OCI-LY1 (cell line): ENCODE measurements at regions not wholly inside any gene's neighbourhood (a gene's known extent, or its start where the extent isn't known, plus 50 kb on each side); places are given as distances from the start of the nearest gene placed in this dataset.

Source experiments
- H2AFZ ChIP-seq: fragments of 200-600 bp; sonication (generic), shearing (Covaris generic); 2 replicates; pipeline ENCODE4 v1.6.0; 2014; ENCODE audit warnings: antibody characterized with exemption, mild to moderate bottlenecking, low read length
- H3F3A ChIP-seq: fragments of 200-600 bp; sonication (generic), shearing (Covaris generic); 2 replicates; pipeline ENCODE4 v1.6.0; 2014; ENCODE audit warnings: mild to moderate bottlenecking, antibody characterized with exemption, low read length, moderate library complexity; ENCODE audit not compliant: insufficient read depth
- H3K27ac ChIP-seq: fragments of 200-600 bp; sonication (generic); 2 replicates; pipeline ENCODE4 v1.5.1; 2014; ENCODE audit warnings: low read length, mixed run types, mild to moderate bottlenecking, low read depth; ENCODE audit not compliant: poor library complexity, severe bottlenecking
- H3K27me3 ChIP-seq: fragments of 200-600 bp; sonication (generic); 2 replicates; pipeline ENCODE4 v1.6.0; 2014; ENCODE audit warnings: antibody characterized with exemption, mild to moderate bottlenecking, low read length, moderate library complexity; ENCODE audit not compliant: insufficient read depth
- H3K36me3 ChIP-seq: fragments of 200-600 bp; sonication (generic); 2 replicates; pipeline ENCODE4 v1.6.1; 2014; ENCODE audit warnings: mild to moderate bottlenecking, antibody characterized with exemption, low read length, moderate library complexity, mixed read lengths; ENCODE audit not compliant: insufficient read depth
- H3K4me1 ChIP-seq: fragments of 200-600 bp; sonication (generic); 2 replicates; pipeline ENCODE4 v1.5.1; 2014; ENCODE audit warnings: mild to moderate bottlenecking, low read length, moderate library complexity; ENCODE audit not compliant: insufficient read depth, severe bottlenecking
- H3K4me2 ChIP-seq: fragments of 200-600 bp; sonication (generic), shearing (Covaris generic); 2 replicates; pipeline ENCODE4 v1.6.1; 2014; ENCODE audit warnings: low read length
- H3K4me3 ChIP-seq: fragments of 200-600 bp; sonication (generic); 2 replicates; pipeline ENCODE4 v1.5.1; 2014; ENCODE audit warnings: low read length, low read depth, mild to moderate bottlenecking, mixed read lengths; ENCODE audit not compliant: poor library complexity, severe bottlenecking
- H3K79me2 ChIP-seq: fragments of 200-600 bp; shearing (Covaris generic); 2 replicates; pipeline ENCODE4 v1.6.1; 2016; ENCODE audit warnings: mixed run types, low read length, mixed read lengths; ENCODE audit not compliant: insufficient read depth
- H3K9ac ChIP-seq: fragments of 200-600 bp; sonication (generic), shearing (Covaris generic); 2 replicates; pipeline ENCODE4 v1.6.1; 2014; ENCODE audit warnings: mild to moderate bottlenecking, low read length, mixed read lengths
- H3K9me2 ChIP-seq: fragments of 200-600 bp; sonication (generic), shearing (Covaris generic); 2 replicates; pipeline ENCODE4 v1.6.1; 2014; ENCODE audit warnings: low read depth, mild to moderate bottlenecking, low read length, mixed read lengths
- H3K9me3 ChIP-seq: fragments of 200-600 bp; shearing (Covaris generic); 2 replicates; pipeline ENCODE4 v1.6.1; 2014; ENCODE audit warnings: low read length, mixed read lengths
- H4K20me1 ChIP-seq: fragments of 200-600 bp; sonication (generic), shearing (Covaris generic); 2 replicates; pipeline ENCODE4 v1.6.0; 2016; ENCODE audit warnings: mild to moderate bottlenecking, low read length; ENCODE audit not compliant: insufficient read depth
- CTCF ChIP-seq: fragments of 200-600 bp; sonication (generic), shearing (Covaris generic); IDR thresholded peaks from 2 replicates; pipeline ENCODE4 v1.5.1; 2017; ENCODE audit warnings: mild to moderate bottlenecking, antibody characterized with exemption, low read length, moderate library complexity, mixed read lengths
- EZH2 ChIP-seq: fragments of 200-600 bp; sonication (generic), shearing (Covaris generic); IDR thresholded peaks from 2 replicates; pipeline ENCODE4 v1.8.0; 2017; ENCODE audit warnings: borderline replicate concordance, mixed run types, mild to moderate bottlenecking, antibody characterized with exemption, low read length, moderate library complexity, mixed read lengths

GRCh38 chr1:157411769-157412168 lies 140.5 kb downstream of the FCRL5 start:
- Histone ChIP-seq H3K9me2 (no peaks in the 10 kb centered on the region), H3K9ac (no peak overlapping the region), H3K4me1 (no peaks in the 10 kb centered on the region), H3K27me3 (no peaks in the 10 kb centered on the region), H2AFZ (no peak overlapping the region), H3K27ac (no peak overlapping the region), H4K20me1 (no peaks in the 10 kb centered on the region), H3K4me2 (no peak overlapping the region), H3K9me3 (no peaks in the 10 kb centered on the region), H3K36me3 (no peaks in the 10 kb centered on the region), H3K79me2 (no peaks in the 10 kb centered on the region), H3F3A (no peaks in the 10 kb centered on the region), H3K4me3 (no peak overlapping the region)
- TF ChIP-seq EZH2 (no peak), CTCF (no peak)

DNA sequence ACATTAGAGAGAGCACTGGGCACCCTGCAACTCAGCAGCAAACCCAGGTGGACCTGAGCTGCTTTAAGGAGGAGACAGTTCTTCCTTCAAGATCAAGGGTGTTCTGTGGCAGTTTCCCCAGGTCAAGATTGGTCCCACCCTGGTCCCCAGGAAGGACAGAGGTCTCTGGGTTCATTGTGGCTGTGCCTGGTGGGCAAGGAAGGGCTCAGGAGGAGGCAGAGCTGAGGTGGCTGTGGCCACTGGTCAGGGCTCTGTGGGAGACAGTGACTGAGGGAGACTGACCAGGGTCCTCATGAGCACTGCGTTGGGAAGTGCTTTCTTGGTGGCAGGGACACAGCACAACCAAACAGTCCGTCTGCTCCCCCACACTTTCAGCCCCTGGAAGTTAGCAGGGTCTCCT lies 141.3 kb downstream of the FCRL5 start:
- Histone ChIP-seq H4K20me1 (no peaks in the 10 kb centered on the region), H3K4me3 (no peak overlapping the region), H3K9ac (no peak overlapping the region), H3K27ac (no peak overlapping the region), H2AFZ (no peak overlapping the region), H3K36me3 (no peaks in the 10 kb centered on the region), H3K9me2 (no peaks in the 10 kb centered on the region), H3F3A (no peaks in the 10 kb centered on the region), H3K4me1 (no peaks in the 10 kb centered on the region), H3K27me3 (no peaks in the 10 kb centered on the region), H3K79me2 (no peaks in the 10 kb centered on the region), H3K9me3 (no peaks in the 10 kb centered on the region), H3K4me2 (no peak overlapping the region)
- TF ChIP-seq CTCF (no peak), EZH2 (no peak)

GRCh38 chr1:157410457-157410856 lies 141.9 kb downstream of the FCRL5 start:
- Histone ChIP-seq H2AFZ (no peak overlapping the region), H3K9me2 (no peaks in the 10 kb centered on the region), H3K36me3 (no peaks in the 10 kb centered on the region), H3K27me3 (no peaks in the 10 kb centered on the region), H3K9me3 (no peaks in the 10 kb centered on the region), H3K4me2 (no peak overlapping the region), H3K27ac (no peak overlapping the region), H3K79me2 (no peaks in the 10 kb centered on the region), H3K4me3 (no peak overlapping the region), H3K9ac (no peak overlapping the region), H3F3A (no peaks in the 10 kb centered on the region), H4K20me1 (no peaks in the 10 kb centered on the region), H3K4me1 (no peaks in the 10 kb centered on the region)
- TF ChIP-seq CTCF (no peak), EZH2 (no peak)
